H54 (cell line): ENCODE measurements at regions not wholly inside any gene's neighbourhood (a gene's known extent, or its start where the extent isn't known, plus 50 kb on each side); places are given as distances from the start of the nearest gene placed in this dataset.

ENCODE experiments used
- DNase-seq: peaks from one replicate; pipeline ENCODE4 v3.0.0; 2011; ENCODE audit warnings: low spot score, mixed read lengths; ENCODE audit not compliant: insufficient read length
- FAIRE-seq: peaks from 3 replicates; lab custom pipeline; 2011; peaks lifted over from hg19 to GRCh38; lab: Jason Lieb, UNC
- POLR2A ChIP-seq: IDR thresholded peaks from 2 replicates; pipeline ENCODE4 v1.6.1; 2011; ENCODE audit warnings: low read depth, mild to moderate bottlenecking, low read length

- FAIRE-seq (no peak), DNase-seq (no peak)
- TF ChIP-seq POLR2A = no peak
Observed at GRCh38 chr2:128988967-128989366, 670.3 kb upstream of the HS6ST1 start.

- FAIRE-seq (no peak), DNase-seq (no peak)
- TF ChIP-seq POLR2A = no peak
Observed at GRCh38 chr2:128995086-128995485, 676.4 kb upstream of the HS6ST1 start.

GRCh38 chr2:128996078-128996477, 677.4 kb upstream of the HS6ST1 start:
- FAIRE-seq (no peak), DNase-seq (no peak)
- no peak for TF ChIP-seq POLR2A

- FAIRE-seq (no peak), DNase-seq (no peak)
- no peak for TF ChIP-seq POLR2A
Observed at GRCh38 chr2:128997166-128997866, 678.6 kb upstream of the HS6ST1 start.

GRCh38 chr2:129001926-129002325, 683.3 kb upstream of the HS6ST1 start:
- DNase-seq = no peak
- TF ChIP-seq POLR2A = no peak
- FAIRE-seq = no peak

- FAIRE-seq (no peak), DNase-seq (no peak)
- no peak for TF ChIP-seq POLR2A
Observed at GRCh38 chr2:129002751-129003150, 684.1 kb upstream of the HS6ST1 start.

- FAIRE-seq (no peak), DNase-seq (no peak)
- no peak for TF ChIP-seq POLR2A
Observed at GRCh38 chr2:129004485-129004884, 685.8 kb upstream of the HS6ST1 start.

GRCh38 chr2:129004940-129005490, 686.3 kb upstream of the HS6ST1 start:
- FAIRE-seq = no peak
- no peak for DNase-seq
- no peak for TF ChIP-seq POLR2A

GRCh38 chr2:129006135-129006886, 687.6 kb upstream of the HS6ST1 start:
- no peak for DNase-seq
- no peak for FAIRE-seq
- TF ChIP-seq POLR2A = no peak

- FAIRE-seq = no peak
- no peak for TF ChIP-seq POLR2A
- no peak for DNase-seq
Observed at GRCh38 chr2:129006901-129007300, 688.2 kb upstream of the HS6ST1 start.

GRCh38 chr2:129008055-129008880, 689.6 kb upstream of the HS6ST1 start:
- TF ChIP-seq POLR2A = no peak
- DNase-seq = no peak
- no peak for FAIRE-seq

- FAIRE-seq (no peak), DNase-seq (no peak)
- TF ChIP-seq POLR2A = no peak
Observed at GRCh38 chr2:129008881-129009554, 690.4 kb upstream of the HS6ST1 start.

- no peak for DNase-seq
- no peak for TF ChIP-seq POLR2A
- no peak for FAIRE-seq
Observed at GRCh38 chr2:129009555-129010146, 691.0 kb upstream of the HS6ST1 start.
